ENCODE measurements at regions not wholly inside any gene's neighbourhood (a gene's known extent, or its start where the extent isn't known, plus 50 kb on each side); places are given as distances from the start of the nearest gene placed in this dataset.
"Not testable (repeated sequence)": the region's sequence is repeated elsewhere in the genome, so short reads cannot be mapped to it uniquely, and the experiment has no call there.

DNA sequence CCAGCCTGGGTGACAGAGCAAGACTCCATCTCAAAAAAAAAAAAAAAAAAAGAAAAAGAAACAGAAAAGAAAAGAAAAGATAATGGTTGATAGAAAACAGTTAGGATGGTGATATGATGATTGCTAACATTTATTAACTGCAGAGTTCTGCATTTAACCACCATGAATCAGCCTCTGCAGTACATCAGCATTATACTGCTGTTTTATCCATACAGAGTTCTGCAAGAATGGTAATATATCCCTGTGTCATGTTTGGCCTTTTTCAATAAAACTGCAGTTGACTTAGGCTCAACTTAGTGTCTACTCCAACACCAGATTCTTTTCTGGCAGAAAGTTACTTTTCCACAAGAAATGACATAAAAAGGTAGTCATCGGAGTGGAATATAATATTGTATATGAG is 62.6 kb downstream of the DUSP6 start:
- DNase-seq = no peak

- no peak for DNase-seq
Observed at GRCh38 chr12:89288959-89289358, 63.3 kb downstream of the DUSP6 start.

- no peak for DNase-seq
Observed at GRCh38 chr12:89286501-89286900, 65.8 kb downstream of the DUSP6 start.

DNA sequence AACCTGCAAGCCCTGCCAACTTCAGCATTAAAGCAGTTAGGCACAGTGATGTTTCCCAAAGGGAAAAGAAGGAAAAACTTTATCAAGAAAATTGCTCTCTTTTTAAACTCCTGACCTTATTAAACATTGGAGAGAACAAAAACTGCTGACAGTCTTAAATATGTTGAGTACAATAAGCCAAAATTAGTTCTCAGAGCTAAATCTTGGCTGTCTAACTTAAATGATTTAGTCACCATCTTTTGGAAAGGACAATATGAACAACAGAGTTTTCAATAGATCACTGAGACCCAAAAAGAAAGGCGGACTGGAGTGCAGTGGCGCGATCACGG is 70.8 kb downstream of the DUSP6 start:
- DNase-seq = no peak

- no peak for DNase-seq
Observed at GRCh38 chr12:89280833-89281538, 71.3 kb downstream of the DUSP6 start.

GRCh38 chr12:89279499-89279898 is 72.8 kb downstream of the DUSP6 start:
- no peak for DNase-seq

DNA sequence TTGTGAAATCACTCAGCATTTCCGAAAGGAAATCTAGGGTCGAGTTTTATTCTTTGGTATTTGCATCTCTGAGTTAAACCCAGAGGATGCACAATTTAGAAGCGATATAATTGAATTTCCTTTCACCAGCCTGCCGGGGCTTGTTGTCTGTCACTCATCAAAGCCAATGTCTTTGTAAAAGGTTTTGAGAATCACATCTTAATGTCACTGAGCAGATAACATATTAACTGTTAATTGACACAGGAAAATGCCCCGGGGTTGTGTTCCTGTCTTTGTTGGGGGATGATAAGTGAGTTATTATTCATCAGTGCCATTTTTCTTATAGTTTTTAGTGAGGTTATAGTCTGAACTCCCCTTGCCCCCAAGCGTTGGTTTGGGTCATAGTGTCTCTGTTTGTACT is 73.4 kb downstream of the DUSP6 start:
- no peak for DNase-seq

DNA sequence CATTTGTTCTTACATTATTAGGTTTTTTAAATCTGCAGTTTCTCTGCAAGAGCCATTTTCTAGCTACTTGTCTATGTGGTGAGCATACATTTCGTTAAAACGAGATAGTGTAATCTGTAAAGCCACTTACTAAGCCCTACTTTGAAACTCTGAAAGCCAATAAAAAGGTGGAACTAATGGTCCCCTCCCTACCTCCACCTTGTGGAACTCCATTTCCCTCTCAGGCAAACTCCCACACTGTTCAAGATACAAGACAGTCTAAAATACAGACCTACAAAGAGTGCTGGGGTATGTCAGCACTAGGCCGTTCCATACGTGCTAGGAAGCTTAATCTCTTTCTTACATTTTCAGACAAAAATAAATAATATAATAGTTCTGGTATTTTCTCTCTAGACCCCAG is 74.1 kb downstream of the DUSP6 start:
- no peak for DNase-seq

DNA sequence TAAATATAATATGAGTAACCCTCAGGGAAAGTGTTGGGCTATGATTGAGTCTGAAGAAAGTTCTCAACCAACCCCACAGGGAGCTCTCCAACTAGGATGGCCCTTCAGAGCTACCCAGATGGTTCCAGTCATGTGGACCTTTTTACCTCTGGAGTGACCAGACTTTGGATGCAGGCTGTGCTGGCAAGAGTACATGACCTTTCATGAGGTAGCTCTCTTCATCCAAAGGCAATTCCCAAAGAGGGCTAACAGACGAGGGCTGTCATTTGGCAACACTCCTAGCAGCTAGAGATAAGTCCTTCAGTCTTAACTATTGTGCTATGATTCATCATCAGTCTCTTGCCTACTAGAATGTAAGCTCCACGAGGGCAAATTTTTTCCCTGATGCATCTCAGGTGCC is 75.4 kb downstream of the DUSP6 start:
- DNase-seq = no peak

DNA sequence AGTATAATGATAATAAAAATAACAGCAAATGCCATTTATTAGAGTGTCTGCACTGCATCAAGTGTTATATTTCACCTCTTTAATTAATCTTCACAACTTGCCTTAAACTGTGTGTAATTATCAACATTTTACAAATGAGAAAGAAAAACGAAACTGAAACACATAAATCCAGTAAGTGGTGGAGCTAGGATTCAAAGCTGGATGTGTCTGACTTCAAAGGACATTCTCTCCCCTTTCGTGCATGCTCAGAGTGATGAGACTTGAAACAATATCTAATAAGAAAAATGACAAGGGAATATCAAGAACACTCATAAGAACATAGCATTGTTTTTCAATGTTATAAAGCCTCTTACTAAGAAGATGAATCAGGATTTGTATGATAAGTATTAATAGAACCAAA is 78.8 kb downstream of the DUSP6 start:
- DNase-seq = no peak

DNA sequence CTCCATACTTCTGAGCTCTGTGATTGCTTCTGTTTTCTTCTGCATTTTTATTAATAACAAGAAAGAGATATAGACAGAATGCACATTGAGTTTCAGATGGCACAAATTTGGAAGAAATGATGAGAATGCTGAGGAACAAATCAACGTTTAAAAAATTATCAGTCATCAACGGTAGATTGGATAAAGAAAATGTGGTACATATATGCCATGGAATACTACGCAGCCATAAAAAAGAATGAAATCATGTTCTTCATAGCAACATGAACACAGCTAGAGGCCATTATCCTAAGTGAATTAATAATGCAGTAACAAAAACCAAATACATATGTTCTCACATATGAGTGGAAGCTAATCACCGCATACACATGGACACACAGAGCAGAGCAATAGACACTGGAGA is 81.8 kb downstream of the DUSP6 start:
- no peak for DNase-seq

DNA sequence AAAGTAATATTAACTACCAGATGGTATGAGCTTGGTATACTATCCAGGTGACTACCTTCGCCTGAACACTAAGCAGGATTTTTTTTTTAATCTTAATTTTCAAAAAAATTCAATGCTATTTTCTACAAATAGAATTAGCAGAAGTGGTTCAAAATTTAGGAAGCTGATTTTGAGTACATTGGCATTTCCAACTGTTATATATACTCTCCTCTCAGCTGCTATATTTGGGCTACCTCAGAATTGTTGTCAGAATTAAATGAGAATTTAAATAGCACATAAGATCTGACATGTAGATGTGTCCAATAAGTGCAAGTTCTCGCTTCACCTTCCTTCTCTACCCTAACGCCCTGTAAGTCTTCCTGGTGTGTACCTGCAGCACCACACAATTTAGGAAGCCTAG is 83.1 kb downstream of the DUSP6 start:
- no peak for DNase-seq

GRCh38 chr12:89267404-89267803 is 84.9 kb downstream of the DUSP6 start:
- no peak for DNase-seq

DNA sequence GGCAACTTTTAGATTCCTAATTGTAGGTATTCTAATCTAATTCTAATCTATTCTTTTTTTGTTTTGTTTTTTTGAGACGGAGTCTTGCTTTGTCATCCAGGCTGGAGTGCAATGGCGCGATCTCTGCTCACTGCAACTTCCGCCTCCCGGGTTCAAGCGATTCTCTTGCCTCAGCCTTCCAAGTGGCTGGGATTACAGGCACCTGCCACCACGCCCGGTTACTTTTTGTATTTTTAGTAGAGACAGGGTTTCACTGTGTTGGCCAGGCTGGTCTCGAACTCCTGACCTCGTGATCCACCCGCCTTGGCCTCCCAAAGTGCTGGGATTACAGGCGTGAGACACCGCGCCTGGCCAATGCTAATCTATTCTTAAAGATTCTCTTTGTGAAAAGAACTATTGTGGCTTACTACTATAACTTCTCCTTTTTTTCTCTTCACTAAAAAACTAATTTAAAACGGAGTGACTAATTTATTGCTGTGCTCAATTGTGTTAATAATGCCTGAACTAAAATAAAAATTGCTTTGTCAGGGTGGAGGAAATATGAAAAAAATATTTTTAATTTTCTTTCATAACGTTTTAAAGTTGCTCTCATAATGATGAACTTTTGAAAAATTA is 85.6 kb downstream of the DUSP6 start:
- not testable (repeated sequence) for DNase-seq

GRCh38 chr12:89264837-89265236 is 87.5 kb downstream of the DUSP6 start:
- DNase-seq = no peak

DNA sequence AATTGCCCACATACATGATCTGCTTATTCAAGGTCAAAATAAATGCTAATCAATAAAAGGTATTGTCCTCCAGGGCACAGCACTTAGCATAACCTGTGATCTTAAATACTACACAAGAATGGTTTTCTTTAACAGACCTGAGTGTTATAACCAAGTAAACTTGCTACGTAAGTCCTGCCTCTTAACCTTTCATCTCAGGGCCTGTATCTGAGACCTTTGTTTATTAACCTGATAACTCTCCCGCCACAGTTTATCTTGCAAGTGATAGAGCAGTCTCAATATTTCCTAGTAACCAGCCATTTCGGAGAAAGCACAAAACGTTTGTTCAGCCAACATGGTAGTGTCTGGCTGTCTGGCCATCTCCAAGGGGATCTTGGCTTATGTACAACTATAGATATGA is 88.4 kb downstream of the DUSP6 start:
- DNase-seq = no peak

DNA sequence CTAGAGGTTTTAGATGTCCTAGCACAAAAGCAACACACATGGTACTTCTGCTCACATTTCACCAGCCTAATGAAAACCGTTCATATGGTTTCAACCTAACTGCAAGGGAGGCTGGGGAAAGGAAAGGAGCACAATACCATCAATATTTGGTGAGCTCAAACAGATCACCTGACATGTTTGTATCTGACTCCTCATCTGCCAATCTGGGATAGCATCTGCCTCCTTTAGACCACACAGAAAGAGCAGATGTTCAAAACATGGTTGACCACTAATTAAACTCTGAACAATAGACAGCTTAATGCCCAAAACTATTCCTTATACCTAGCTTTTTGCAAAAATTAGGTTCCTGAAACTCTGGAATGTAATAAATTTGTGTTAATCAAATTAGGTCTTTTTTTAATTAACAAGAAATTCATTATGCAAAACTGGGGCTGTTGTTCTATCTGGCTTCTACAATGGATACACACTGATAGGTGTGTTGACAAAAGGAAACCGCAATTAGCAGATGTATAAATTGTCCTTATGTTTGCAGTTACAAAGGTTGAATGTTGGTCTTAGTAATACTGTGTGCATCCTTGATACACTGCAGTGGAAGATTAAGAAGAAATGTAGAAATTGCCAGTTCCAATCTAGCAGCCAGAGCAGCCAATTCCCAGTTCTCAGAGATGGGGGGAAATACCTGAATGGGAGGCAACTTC is 89.3 kb downstream of the DUSP6 start:
- no peak for DNase-seq

DNA sequence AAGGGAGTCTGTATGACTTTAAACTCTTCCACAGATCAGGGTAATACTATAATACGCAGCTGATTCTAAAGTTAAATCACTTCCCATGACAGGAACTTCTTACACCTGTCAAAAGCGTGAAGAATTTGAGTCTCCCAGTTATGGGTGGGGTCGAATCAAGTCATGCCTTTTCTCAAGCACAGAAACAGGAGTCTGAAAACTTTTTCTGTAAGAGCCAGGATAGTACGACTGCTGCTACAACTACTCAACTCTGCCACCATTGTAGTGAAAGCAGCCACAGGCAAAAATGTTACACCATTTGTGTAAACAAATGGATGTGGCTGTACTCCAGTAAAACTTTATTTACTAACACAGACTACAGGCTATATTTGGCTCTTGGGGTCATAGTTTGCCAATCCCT is 90.3 kb downstream of the DUSP6 start:
- DNase-seq = no peak

GRCh38 chr12:89260841-89261637 is 91.3 kb downstream of the DUSP6 start:
- no peak for DNase-seq

DNA sequence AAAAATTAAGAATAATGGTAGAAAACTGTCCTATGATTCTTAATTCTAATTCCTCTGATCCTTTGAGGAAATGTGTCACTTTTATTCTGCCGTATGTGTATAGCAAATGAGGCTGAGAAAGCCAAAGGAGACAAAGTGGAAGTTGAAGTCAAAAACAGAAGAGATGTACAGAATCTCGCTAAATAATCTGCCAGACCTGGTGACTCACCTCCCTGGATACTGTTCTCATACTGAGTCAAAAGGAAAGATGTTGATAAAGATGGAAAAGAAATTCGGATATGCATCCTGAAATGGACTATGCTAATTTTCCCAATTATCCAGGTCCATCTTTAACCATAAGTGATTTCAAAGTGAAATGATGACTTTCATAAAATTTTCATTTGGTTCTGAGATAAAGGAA is 92.5 kb downstream of the DUSP6 start:
- no peak for DNase-seq

GRCh38 chr12:89258240-89258969 is 93.9 kb downstream of the DUSP6 start:
- no peak for DNase-seq

DNA sequence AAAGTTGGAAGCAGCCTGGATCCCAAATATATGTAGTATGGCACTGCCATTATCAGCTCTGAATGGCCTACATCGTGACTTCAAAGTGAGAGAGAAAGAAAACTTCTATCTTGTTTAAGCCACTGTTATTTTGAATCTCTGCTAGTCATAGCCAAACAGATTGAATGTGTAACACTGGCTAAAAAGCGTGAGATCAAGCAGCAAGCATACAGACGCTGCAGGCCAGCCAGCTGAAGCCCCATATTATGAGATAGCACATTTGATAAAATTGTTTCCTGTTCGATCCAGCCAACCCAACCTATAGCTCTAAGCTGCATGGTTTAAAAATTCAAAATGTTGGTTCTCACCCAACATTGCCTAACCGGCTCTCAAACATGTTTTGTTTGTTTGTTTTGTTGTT is 95.0 kb downstream of the DUSP6 start:
- DNase-seq = no peak

DNA sequence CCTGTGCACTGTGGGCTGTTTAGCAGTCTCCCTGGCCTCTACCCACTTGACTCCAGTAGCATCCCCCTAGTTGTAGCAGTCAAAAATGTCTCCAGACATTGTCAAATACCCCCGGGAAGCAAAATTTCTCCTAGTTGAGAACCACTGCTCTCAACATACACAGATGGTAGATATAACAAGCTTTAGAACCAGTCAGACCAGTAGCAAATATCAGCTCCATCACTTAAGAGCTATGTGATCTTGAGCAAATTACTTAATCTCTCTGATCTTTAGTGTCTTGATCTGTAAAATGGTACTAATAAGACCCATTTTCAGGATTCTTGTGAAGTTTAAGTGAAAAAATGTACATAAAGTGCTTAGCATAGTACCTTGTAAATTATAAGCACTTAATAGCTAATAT is 96.2 kb downstream of the DUSP6 start:
- no peak for DNase-seq
